Cerebellar cortex (tissue), 1 donor: ENCODE measurements at regions not wholly inside any gene's neighbourhood (a gene's known extent, or its start where the extent isn't known, plus 50 kb on each side); places are given as distances from the start of the nearest gene placed in this dataset.
A peak's percentile ranks its signal among the peaks of the same experiment; 100 is the strongest.
"Not testable (repeated sequence)": the region's sequence is repeated elsewhere in the genome, so short reads cannot be mapped to it uniquely, and the experiment has no call there.

Experiments
- DNase-seq: peaks from one replicate; pipeline ENCODE4 v3.0.0-alpha.2; 2015; ENCODE audit warnings: low spot score

DNA sequence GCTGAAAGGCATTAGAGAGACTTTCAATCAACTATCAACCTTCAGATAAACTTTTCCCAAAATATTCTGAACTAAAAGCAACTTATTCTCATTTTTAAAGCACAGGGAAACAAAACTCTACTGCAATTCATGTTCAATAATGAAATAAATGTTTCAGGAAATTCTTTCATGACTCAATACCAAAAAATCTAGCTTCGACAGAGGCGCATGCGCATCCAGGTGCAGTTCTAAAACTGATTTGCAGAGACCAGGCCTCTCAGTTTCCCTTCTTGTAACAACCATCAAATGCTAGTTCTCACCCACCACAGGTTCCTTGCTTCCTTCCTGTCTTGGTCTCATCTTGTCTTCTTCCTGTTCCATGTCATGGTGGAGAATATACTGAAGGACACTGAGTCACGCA is 55.3 kb upstream of the NRBF2 start:
- DNase-seq: no peak

DNA sequence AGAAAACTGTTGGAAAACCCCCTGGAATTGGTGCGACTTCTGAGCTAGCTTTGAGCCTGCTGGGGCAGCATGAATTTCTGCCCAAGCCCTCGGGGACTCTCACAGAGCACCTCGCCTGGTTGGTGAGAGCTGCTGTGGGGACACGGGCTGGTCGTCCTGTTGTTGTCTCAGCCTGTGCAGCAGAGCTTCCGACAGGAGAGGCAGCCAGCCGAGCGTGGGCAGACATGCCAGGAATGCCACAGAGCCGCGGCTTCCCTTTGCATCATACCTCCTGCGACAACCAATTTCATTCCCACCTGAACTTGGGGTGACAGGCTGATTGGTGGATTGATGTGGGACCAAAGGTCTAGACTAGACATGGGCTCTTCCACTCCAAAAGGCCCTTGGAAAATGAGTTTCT is 60.2 kb upstream of the NRBF2 start:
- DNase-seq: no peak

GRCh38 chr10:63071145-63071544 is 62.0 kb upstream of the NRBF2 start:
- no peak for DNase-seq

DNA sequence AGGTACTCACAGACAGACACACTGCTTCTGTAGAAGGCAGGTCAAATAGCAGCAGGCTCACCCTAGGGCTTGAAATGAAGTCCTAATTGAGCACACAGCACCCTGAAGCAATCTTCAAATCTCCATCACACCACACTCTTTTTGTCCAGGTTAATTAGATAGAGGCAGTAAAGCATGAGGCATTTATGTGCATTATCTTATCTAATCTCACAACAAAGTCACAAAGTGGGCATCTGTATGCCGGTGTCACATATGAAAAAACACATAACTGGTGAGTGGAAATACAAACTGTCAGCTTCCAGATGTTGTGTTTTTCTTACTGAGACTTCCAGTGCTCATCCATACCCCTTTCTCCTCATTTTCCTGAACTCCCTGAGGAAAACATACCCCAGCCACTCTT is 63.8 kb upstream of the NRBF2 start:
- no peak for DNase-seq

DNA sequence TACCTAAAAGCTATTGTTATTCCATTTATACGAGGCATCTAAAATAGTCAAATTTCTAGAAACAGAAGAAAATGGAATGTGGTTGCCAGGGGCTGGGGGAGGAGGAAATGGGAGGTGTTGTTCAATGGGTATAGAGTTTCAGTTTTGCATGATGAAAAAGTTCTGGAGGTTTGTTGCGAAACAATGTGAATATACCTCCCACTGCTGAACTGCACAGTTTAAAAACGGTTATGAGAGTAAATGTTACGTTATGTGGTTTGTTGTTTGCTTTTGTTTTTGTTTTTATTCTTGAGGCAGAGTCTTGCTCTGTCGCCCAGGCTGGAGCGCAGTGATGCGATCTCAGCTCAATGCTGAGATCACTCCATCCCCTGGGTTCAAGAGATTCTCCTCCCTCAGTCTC is 64.9 kb upstream of the NRBF2 start:
- no peak for DNase-seq

DNA sequence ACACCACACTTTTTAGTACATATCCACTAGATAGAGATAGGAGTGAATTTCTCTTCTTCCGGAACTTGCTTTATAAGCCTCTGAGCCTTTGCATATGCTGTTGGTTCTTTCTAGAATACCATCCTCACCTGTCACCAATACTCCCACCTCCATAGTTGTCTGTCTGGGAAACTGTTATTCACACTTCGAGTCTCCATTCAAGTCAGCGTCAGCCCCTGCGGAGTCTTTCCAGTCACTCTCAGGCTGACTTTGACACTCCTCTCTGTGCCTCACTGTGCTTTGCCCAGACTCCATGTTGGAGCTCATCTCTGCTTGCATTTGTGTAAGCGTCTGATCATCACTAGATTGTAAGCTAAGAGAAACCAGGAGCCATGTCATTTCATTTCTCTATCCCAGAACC is 66.5 kb upstream of the NRBF2 start:
- DNase-seq: no peak

DNA sequence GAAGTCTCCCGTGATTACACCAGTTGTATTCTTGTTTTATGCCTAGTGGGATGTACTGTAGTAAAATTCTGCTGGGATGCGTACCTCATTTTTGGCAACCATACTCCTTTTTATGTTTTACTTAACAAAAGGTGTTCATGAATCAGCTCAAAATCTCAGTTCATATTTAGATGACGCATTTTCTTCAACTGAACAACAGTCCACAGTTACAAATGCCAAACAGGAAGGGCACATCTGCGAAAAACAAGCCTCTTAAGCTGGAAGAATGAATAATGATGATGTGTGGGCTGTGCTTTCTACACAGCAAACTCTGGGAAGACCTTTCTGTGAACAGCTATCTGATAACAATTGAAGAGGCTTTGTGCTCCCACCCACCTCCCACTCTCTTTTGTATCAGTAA is 68.4 kb upstream of the NRBF2 start:
- no peak for DNase-seq

DNA sequence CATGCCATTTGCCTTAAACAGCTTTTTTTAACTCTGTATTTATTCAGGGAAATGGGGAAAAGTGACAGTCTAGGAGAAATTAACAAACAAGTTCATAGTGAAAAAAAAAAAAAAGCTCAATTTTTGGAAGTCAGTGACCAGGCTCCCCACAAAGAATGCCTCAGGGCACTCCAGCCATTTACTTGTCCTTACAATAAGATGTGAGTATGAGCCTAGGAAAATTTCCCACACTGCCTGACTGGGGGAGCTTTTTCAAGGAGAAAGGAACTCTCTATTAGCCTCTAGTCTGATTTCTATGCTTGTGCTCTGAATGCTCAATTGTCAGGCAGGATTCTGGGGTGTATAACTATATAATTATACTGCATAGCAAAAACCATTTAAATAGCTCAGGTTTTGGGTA is 74.9 kb upstream of the NRBF2 start:
- DNase-seq: no peak

- DNase-seq: no peak
Measured at GRCh38 chr10:63057509-63057908, 75.6 kb upstream of the NRBF2 start.

GRCh38 chr10:63055705-63056104 is 77.4 kb upstream of the NRBF2 start:
- no peak for DNase-seq

- no peak for DNase-seq
Measured at GRCh38 chr10:63054889-63055611, 78.1 kb upstream of the NRBF2 start.

DNA sequence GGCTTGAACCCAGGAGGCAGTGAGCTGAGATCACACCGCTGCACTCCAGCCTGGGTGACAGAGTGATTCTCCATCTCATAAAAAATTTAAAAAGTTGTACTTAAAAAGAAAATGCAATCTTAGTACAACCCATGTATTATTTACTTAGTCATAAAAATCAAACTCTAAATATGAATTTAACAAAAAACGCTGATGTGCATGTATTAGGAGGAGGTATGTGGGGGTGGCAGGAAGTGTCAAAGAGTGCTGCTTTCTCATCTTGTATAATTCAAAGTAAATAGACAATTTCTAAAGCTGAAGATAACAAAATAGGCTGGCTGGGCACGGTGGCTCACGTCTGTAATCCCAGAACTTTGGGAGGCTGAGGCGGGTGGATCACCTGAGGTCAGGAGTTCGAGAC is 81.0 kb upstream of the NRBF2 start:
- DNase-seq: no peak

DNA sequence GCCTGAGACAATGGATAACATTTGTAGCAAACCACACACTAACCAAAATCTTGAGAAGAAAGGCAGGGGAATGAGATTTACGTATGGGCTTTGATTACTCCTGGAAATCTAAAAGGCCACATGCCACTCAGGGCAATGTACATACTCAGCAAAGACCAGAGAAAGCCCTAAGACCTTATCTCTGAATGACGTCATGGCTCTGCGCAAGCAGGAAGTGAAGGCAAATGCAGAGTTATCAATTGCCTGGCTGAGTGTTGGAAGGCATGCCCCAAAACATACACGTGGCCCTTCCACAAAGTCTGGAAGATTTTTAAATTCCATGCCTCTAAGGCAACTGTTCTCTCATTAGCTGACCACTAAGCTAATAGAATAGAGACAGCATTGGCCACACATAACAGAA is 90.9 kb upstream of the NRBF2 start:
- no peak for DNase-seq

GRCh38 chr10:63033616-63034185 is 99.4 kb upstream of the NRBF2 start:
- DNase-seq: not testable (repeated sequence)

GRCh38 chr10:63030536-63030935 is 102.6 kb upstream of the NRBF2 start:
- DNase-seq: no peak

- peak; percentile 2 for DNase-seq
Measured at GRCh38 chr10:63027531-63027930, 105.6 kb upstream of the NRBF2 start.

DNA sequence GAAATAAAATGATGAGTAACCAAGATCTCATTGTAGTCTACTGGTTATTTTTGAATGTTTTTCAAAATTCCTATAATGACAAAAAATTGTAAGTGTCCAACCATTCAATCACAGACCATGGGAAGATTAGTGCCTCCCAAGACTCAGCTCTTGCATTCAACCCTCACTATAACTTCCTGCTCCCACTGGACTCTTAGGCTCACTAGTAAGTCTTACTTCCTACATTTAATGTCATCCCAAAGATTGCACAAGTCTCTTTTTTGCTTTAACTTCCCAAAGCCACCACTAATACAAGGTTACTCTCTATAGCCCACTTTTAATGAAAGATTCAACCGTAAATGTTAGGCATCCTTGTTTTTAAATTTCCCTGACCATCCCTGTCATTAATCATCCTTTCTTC is 111.9 kb upstream of the NRBF2 start:
- no peak for DNase-seq

- DNase-seq: no peak
Measured at GRCh38 chr10:63013755-63014154, 119.4 kb upstream of the NRBF2 start.

GRCh38 chr10:63012623-63013022 is 120.5 kb upstream of the NRBF2 start:
- DNase-seq: no peak

GRCh38 chr10:63010203-63010602 is 122.9 kb upstream of the NRBF2 start:
- DNase-seq: no peak

DNA sequence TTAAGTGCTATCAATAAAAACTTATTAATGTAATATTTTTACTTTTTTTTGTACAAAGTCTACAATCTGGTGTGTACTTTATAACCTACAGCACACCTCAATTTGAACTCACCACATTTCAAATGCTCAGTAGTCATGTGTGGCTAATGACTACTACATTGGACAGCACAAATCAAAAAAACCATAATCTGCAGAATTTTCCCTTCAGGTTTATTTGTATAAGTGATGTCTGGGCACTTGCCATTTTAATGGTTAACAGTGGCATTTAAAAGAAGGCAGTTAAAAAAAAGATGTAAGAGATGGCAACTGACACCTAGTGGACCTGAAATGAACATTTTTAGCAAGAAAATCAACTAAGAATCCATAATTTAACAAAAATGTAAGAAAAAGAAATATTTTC is 124.6 kb upstream of the NRBF2 start:
- no peak for DNase-seq

DNA sequence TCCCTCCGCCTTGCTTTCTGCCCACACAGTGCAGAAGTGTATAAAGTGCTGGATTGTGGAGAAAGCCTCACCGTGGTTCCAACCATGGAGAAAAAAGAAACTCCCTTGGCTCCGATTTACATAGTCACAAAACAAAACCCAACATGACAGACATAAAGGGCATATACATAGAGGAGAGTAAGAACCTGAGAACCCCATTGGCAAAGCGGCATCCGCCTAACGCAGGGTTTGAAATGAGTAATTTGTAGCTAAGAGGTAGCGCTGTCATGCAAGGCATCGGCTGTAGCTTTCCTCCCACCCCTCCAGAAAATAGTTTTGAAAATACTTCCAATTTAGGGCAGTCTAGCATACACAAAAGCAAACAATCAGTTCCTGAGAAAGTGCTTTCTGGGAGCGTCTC is 126.0 kb upstream of the NRBF2 start:
- DNase-seq: no peak

DNA sequence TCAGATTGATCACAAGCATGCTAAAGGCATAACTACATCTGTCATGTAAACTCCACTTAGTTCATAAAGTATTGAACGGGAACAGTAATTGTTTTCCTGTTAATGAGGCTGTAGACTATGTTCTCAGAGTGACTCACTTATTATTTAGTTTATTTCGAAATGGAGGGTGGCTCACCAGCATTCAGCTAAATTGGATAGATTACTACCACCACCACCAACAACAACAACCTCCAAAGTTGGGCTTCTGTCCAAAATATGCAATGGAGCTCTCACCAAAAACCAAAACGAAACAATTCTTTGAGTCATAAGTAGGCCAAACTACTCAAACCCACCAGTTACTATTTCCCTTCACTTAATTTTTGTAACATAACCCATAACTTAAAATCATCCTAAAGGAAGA is 127.9 kb upstream of the NRBF2 start:
- no peak for DNase-seq

DNA sequence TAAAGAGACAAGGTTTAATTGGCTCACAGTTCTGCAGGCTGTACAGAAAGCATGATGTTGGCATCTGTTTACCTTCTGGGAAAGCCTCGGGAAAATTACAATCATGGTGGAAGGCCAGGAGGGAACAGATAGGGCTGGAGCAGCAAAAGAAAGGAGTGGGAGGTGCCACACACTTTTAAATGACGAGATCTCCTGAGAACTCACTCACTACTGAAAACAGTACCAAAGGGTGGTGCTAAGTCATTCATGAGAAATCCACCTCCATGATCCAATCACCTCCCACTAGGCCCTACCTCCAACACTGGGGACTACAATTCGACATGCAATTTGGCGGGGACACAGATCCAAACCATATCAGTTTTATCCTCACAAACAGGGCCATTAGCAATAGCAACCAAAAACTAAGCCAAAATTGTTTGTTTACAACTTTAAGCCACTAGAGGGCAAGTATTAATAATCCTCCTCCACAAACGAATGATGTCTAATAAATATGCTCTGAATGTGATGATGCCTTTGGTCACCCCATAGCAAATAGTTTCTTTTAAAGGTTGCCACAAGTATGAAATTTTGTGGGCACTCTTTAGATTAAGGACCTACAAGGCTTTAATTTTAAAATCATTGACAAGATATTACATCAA is 129.2 kb upstream of the NRBF2 start:
- no peak for DNase-seq
